ENCODE measurements at regions not wholly inside any gene's neighbourhood (a gene's known extent, or its start where the extent isn't known, plus 50 kb on each side); places are given as distances from the start of the nearest gene placed in this dataset.
"Not testable (repeated sequence)": the region's sequence is repeated elsewhere in the genome, so short reads cannot be mapped to it uniquely, and the experiment has no call there.

GRCh38 chr2:11065833-11066485, 89.3 kb upstream of the SLC66A3 start:
- no peak for ATAC-seq
- no peak for DNase-seq (ENCODE audit: low spot score)
- intact Hi-C loops (cut with DNase I): no loop called here

- intact Hi-C loops (cut with DNase I): no loop called here
- DNase-seq (ENCODE audit: low spot score) (no peak), ATAC-seq (no peak)
These were observed 87.8 kb upstream of the SLC66A3 start for GRCh38 chr2:11067221-11068078.

DNA sequence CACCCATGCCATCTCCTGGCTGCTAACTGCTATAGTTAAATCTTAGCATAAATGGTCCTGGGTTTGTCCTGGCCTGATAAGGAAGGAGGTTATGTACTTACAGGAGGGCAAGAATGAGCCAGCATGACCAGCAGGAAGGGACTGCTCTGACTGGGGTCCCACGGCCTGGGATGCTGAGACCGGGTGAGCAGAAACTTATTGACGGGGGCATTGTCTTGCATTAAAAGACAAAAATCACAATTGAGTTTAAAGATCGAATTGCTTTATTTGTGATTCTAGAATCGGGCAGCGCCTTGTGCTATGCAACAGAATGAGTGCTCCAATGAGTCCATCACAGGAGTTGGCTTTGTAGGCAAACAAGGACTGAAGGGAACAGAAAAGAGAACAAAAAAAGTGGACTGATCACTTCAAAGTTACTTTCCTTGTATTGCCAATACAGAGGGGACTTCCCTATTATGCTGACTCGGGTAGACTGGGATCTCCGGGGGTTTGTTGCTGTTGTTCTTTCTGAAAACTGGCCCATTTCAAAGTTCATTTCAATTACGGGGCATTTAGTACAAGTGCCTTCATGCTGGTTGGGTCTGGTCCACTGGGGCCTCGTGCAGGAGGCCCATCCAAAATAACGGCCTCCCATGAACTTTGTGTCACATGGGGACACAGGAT, 87.1 kb upstream of the SLC66A3 start:
- no peak for ATAC-seq
- intact Hi-C loops (cut with DNase I): no loop called here
- DNase-seq (ENCODE audit: low spot score): no peak

DNA sequence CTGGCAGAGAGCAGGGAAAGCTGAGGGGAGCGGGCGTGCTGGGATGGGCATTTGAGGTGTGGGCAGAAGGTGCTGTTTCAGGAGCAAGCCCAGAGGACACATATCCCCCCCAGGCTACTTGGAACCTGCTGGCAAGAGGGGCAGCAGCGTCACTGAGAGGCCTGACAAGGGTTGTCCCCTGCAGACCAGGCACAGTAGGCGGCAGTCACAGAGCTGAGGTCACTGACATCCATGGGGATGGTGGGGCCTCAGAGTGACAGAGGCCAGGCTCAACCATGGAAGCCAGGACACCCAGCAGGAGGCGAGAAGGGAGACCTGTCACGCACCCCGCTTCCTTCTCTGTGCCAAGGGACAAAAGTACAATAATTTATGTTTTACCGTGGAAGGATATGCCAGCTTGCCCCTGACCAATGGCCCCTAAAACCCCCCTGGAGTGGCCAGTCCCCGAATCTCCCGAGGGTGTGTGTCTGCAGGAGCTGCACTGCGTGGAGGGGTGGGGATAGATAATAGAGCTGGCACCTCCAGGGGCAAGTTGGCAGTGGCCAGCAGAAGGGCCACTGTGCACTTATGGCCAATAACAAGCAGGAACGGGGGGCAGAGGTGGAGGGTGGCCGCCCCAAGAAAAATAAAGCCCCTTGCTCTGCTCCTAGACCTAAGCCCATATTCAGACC, 86.3 kb upstream of the SLC66A3 start:
- no peak for DNase-seq (ENCODE audit: low spot score)
- intact Hi-C loops (cut with DNase I): no loop called here

DNA sequence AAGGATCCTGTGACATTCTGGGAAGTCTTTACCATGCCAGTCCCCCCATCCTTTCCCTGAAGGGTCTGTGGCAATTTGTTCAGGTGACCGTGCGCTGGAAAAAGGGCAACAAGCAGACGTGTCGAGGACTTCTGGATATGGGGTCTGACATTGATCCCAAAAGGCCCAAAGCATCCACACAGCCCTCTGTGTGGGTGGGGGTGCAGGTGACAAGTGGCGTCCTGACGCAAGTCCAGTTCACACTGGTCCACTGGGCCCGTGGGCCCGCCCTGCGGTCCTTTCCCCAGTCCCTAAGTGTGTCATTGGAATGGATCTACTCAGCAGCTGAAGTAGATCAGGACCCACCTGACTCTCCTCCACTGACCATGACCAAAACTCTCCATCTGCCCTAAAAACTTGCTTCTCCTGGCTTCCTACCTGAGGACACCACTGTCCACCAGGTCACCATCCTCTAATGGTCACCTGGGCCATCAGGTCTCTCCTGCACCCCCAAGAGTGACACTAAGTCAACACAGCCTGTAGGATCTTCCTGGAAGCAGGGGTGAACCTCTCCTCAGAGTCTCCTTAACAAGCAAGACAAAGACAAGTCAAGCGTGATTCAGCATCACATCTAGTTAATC, 85.6 kb upstream of the SLC66A3 start:
- DNase-seq (ENCODE audit: low spot score): no peak
- intact Hi-C loops (cut with DNase I): no loop called here
- ATAC-seq: no peak

More for the DNA sequence above, 86.3 kb upstream of the SLC66A3 start:
- ATAC-seq: no peak

GRCh38 chr2:11071211-11071610, 84.1 kb upstream of the SLC66A3 start:
- no peak for DNase-seq (ENCODE audit: low spot score)
- ATAC-seq: peak; percentile 48
- intact Hi-C loops (cut with DNase I): no loop called here

DNA sequence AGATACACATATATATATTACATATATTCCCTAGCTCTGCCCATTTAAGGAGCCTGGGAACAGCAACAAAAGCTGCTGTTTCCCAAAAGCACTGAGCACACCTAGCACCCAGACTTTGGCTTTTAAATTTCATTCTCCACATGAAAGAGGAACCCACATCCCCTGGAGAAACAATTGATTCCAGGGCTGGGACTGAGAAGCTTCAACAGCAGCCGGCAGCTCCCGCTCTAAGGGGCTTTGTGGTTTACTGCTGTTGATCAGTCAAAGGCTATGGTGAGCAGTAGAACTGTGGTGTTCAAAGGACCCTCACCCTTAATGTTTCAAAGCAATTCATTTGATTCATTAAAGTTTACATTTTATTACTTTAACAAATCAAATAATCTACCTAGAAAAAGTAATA, 83.3 kb upstream of the SLC66A3 start:
- intact Hi-C loops (cut with DNase I): no loop called here
- ATAC-seq: no peak
- DNase-seq (ENCODE audit: low spot score): no peak

GRCh38 chr2:11072550-11072949, 82.7 kb upstream of the SLC66A3 start:
- intact Hi-C loops (cut with DNase I): no loop called here
- no peak for ATAC-seq
- no peak for DNase-seq (ENCODE audit: low spot score)

DNA sequence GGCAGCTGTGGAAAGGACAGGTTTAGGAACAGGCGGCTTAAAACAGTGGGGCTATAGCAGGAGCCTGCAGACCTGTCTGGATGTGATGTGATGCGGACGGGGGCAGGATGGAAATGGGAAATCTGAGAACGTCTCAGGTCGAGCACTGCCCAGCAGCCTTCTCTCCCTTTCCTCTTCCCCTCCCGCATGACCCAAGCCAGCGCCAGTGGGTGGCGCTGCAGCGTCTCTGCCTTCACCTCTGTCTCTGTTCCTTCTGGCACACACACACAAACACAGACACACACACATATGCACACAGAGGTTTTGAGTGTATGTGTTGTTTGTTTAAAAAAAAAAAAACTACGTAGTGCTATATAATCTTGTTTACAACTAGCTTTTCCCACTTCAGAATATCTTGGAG, 82.0 kb upstream of the SLC66A3 start:
- DNase-seq (ENCODE audit: low spot score) (no peak), ATAC-seq (no peak)
- intact Hi-C loops (cut with DNase I): no loop called here

DNA sequence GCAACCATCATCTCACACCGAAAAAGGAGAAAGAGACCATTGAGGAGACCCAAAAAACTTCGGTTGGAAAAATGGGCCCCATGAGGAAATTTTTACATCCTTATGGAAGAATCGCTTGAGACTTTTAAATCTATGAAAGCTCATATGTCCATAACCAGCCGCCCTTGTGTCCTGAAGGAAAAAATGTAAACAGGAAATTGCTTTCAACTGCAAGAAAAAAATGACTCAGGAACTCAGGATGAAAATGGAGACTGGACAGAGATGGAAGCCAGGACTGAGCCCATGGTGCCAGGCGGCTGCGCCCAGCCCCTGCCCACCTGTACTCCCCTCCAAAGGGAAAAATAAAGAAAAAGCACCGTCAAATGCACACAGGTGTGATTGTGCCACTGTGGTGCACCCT, 81.5 kb upstream of the SLC66A3 start:
- intact Hi-C loops (cut with DNase I): no loop called here
- ATAC-seq: no peak
- DNase-seq (ENCODE audit: low spot score): no peak

- ATAC-seq (no peak), DNase-seq (ENCODE audit: low spot score) (no peak)
- intact Hi-C loops (cut with DNase I): no loop called here
These were observed 80.9 kb upstream of the SLC66A3 start for GRCh38 chr2:11074246-11074820.

GRCh38 chr2:11075221-11075620, 80.0 kb upstream of the SLC66A3 start:
- DNase-seq (ENCODE audit: low spot score) (no peak), ATAC-seq (no peak)
- intact Hi-C loops (cut with DNase I): no loop called here

DNA sequence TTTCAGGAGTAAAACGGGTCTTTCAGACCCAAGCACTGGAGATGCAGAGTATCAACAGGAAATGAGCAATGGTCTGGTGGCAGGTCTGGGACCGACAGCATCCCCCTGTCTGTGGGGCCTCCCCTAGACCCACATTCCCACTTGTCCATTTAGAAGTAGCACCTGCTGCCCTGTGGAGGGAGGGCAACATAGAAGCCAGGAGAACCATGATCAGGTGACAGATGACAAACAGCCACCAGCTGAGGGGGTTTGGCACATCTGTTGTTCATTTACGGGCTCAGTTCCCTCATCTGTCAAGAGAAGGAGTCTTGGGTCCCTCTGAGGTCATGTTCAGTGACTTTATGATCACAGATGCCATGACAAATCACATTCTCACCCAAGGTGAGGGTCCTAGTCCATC, 77.9 kb upstream of the SLC66A3 start:
- intact Hi-C loops (cut with DNase I): no loop called here
- ATAC-seq (no peak), DNase-seq (ENCODE audit: low spot score) (no peak)

GRCh38 chr2:11079136-11079824, 76.0 kb upstream of the SLC66A3 start:
- intact Hi-C loops (cut with DNase I): no loop called here
- DNase-seq (ENCODE audit: low spot score): no peak

GRCh38 chr2:11080253-11081115, 74.8 kb upstream of the SLC66A3 start:
- ATAC-seq (no peak), DNase-seq (ENCODE audit: low spot score) (no peak)
- intact Hi-C loops (cut with DNase I): no loop called here

More at GRCh38 chr2:11079136-11079824, 76.0 kb upstream of the SLC66A3 start:
- no peak for ATAC-seq

GRCh38 chr2:11082880-11083279, 72.4 kb upstream of the SLC66A3 start:
- ATAC-seq: no peak
- no peak for DNase-seq (ENCODE audit: low spot score)
- intact Hi-C loops (cut with DNase I): no loop called here

GRCh38 chr2:11088821-11089220, 66.4 kb upstream of the SLC66A3 start:
- ATAC-seq; DNase-seq (ENCODE audit: low spot score); intact Hi-C loops (cut with DNase I): not testable (repeated sequence)

Measured in sciatic nerve (tissue), 2 donors.